Aorta (tissue), 5 donors: ENCODE measurements at regions not wholly inside any gene's neighbourhood (a gene's known extent, or its start where the extent isn't known, plus 50 kb on each side); places are given as distances from the start of the nearest gene placed in this dataset.

Experiments
- ATAC-seq: fragments of 200-7000 bp; cut with Tn5 transposase; one replicate; pipeline ENCODE4 v1.9.1; 2022; ENCODE audit warnings: moderate library complexity; ENCODE audit not compliant: low FRiP score
- DNase-seq, 2 donors: peaks; one replicate each; pipeline ENCODE4 v3.0.0-alpha.2; 2020
- H3K27ac ChIP-seq, 2 donors: one replicate each; pipeline ENCODE4 v1.5.1; 2013; ENCODE audit warnings: low read length in 2 of 2, mild to moderate bottlenecking in 2 of 2, moderate library complexity in 2 of 2, control low read depth in 1 of 2, inconsistent platforms in 1 of 2, low read depth in 1 of 2
- H3K27me3 ChIP-seq, 2 donors: one replicate each; pipeline ENCODE4 v1.6.1; 2013; ENCODE audit warnings: control low read depth in 1 of 2, low read length in 1 of 2, mild to moderate bottlenecking in 1 of 2, moderate library complexity in 1 of 2; ENCODE audit not compliant: insufficient read depth in 2 of 2, control insufficient read depth in 1 of 2
- H3K36me3 ChIP-seq, 2 donors: one replicate each; pipeline ENCODE4 v1.6.1; 2013; ENCODE audit warnings: control low read depth in 1 of 2, low read length in 1 of 2, mild to moderate bottlenecking in 1 of 2; ENCODE audit not compliant: insufficient read depth in 2 of 2, control insufficient read depth in 1 of 2
- H3K4me1 ChIP-seq, 2 donors: one replicate each; pipeline ENCODE4 v1.6.1; 2013; ENCODE audit warnings: low read length in 2 of 2, control low read depth in 1 of 2, mild to moderate bottlenecking in 1 of 2, moderate library complexity in 1 of 2; ENCODE audit not compliant: insufficient read depth in 2 of 2, control insufficient read depth in 1 of 2
- H3K4me3 ChIP-seq, 2 donors: one replicate each; pipeline ENCODE4 v1.5.1; 2013; ENCODE audit warnings: low read length in 2 of 2, control low read depth in 1 of 2, mild to moderate bottlenecking in 1 of 2
- H3K9me3 ChIP-seq: one replicate; pipeline ENCODE4 v1.6.1; 2013; ENCODE audit warnings: mild to moderate bottlenecking, low read length; ENCODE audit not compliant: control insufficient read depth
- WGBS, 2 donors: extraction: QIAGEN DNeasy Blood & Tissue Kit; methylation state at CpG; one replicate each; pipeline ENCODE4 v1.1.7; 2013; 5-methylcytosine and 5-hydroxymethylcytosine counted together
- intact Hi-C, 2 donors: fragments of 100-400 bp; cut with DNase I; formaldehyde crosslinking; loops; one replicate each; pipeline versions ENCODE4 v1.14.2 to v1.15.0; 2022
- donor health status: healthy with polysubstance abuse.
- donor health status: Bipolar disorder and iron deficiency.
- donor health status: DM: no; HTN: no; CAD: no.
- donor health status: DM: no; HTN: no; CAD: no.
- donor health status: DM: yes; HTN: yes; CAD: no.

DNA sequence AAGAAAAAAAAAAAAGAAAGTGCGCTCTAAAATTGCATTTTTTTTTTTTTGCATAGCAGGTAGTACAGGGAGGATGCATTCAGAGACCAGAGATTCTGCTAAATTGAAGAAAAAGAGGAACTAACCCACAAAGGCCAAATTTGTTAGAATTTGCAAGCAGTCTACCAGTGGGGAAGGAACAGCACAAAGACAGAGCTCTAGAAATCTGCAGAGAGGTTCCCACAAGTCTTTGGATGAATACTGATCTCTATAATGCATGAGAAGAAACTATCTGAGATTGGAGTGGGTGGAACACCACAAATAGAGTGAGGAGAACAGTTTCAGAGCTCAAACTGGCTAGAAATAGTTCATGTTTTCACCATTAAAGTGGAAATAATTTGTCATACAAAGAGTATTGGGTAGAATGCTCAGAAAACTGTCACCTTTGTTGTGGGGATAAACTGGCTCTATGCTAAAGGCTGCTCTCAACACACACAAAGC lies 79.6 kb upstream of the AHI1 start:
- H3K4me3 ChIP-seq: no peak overlapping the region
- peaks cover 0 to 1% of the 10 kb centered on the region in 2 donors for H3K27me3 ChIP-seq
- H3K9me3 ChIP-seq: no peaks in the 10 kb centered on the region
- H3K27ac ChIP-seq: no peak overlapping the region
- H3K36me3 ChIP-seq: no peaks in the 10 kb centered on the region
- DNase-seq (no peak), ATAC-seq (no peak)
- 87 to 99% methylated on average over 1 of the region's 1 CpG for WGBS, 2 donors
- intact Hi-C loops: no loop called here
- no peaks in the 10 kb centered on the region for H3K4me1 ChIP-seq

DNA sequence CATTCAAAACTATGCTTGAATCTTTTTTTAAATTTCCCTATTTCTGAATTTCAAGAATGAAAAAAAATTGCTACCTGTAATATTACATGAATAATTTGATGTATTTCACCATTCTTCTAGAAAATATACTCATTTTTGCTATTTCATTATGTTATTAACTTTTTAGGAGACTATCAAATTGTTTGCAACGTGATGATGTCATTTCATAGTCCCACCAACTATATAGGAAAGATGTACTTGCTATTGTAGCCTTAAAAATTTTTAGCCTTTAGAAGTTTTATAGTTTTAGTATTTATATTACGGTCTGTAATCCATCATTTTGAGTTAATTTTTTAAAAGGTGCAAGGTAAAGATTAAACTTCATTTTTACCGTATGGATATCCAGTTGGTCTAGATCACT lies 81.4 kb upstream of the AHI1 start:
- intact Hi-C loops: no loop called here
- Histone ChIP-seq H3K36me3 (no peaks in the 10 kb centered on the region), H3K4me3 (no peak overlapping the region), H3K4me1 (no peaks in the 10 kb centered on the region), H3K27ac (no peak overlapping the region), H3K27me3 (no peaks in the 10 kb centered on the region), H3K9me3 (no peaks in the 10 kb centered on the region)
- 83 to 88% methylated on average over 3 of the region's 3 CpGs for WGBS, 2 donors
- ATAC-seq (no peak), DNase-seq (no peak)

DNA sequence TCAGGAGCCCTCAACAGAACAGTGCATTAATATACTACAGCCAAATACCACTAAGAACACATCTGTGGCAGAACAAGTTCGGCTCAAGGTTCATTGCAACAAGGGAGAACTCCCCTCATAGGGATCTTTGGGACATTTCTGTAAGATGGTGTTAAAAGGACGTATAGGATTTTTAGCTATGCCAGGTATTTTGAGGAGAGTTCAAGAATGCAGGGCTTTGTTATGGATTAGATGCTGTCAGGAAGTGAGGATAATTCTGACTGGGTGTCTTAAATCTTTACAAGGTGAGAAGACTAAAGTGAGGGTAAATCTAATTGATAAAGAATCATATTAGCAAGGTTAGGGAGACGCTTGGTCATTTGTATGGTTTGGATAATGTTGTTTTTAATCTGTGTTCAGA lies 83.7 kb upstream of the AHI1 start:
- ATAC-seq: no peak
- Histone ChIP-seq H3K27ac (no peak overlapping the region), H3K36me3 (no peaks in the 10 kb centered on the region), H3K4me3 (no peak overlapping the region), H3K4me1 (no peaks in the 10 kb centered on the region), H3K9me3 (no peaks in the 10 kb centered on the region), H3K27me3 (no peaks in the 10 kb centered on the region)
- intact Hi-C loops: no loop called here
- WGBS, 2 donors: 90 to 91% methylated on average over 3 of the region's 3 CpGs
- no peak for DNase-seq

DNA sequence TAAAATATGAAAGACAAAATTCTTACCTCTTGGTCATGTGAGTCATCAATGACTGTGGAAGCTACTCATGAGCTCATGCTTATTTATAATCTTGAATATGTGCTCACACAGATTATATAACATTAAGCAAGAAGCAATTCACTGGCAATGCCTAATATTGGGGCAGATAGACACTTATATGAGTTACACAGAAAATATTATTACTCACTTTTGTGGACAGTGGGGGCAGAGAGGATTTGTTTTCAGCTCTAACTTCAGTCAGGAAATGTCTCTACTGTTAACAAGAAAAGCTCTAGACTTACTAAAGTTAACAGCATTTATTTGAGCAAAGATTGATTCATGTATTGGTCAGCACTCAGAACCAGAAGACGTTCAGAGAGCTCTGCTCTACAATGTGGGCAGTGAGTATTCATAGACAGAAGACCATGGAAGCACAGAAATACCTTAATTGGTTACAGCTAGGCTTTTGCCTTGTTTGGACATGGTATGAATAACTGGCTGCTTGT lies 85.8 kb upstream of the AHI1 start:
- Histone ChIP-seq H3K36me3 (no peaks in the 10 kb centered on the region), H3K27me3 (no peaks in the 10 kb centered on the region), H3K27ac (no peak overlapping the region), H3K4me1 (no peaks in the 10 kb centered on the region), H3K4me3 (no peak overlapping the region), H3K9me3 (no peaks in the 10 kb centered on the region)
- no peak for ATAC-seq
- 16 to 25% methylated on average over 1 of the region's 1 CpG for WGBS, 2 donors
- intact Hi-C loops: no loop called here
- DNase-seq: no peak

DNA sequence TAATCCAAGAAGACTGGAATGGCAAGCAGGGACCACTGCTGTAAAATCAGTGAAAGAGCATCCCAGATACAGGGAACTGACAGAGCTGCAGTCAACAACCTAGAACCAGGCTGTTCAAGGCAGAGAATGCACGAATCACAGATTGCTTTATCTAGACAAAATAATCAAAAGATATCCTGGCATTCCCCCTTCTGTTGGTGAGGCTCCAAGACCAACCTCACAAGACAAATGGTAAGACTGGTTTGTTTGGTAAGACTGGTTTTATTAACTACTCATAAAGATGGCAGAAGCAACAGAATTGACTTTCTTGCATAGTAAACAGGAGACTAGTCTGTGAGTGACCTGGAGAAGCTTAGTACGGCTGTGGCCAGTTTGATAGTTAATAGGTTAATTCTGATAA lies 88.8 kb upstream of the AHI1 start:
- H3K4me3 ChIP-seq: no peak overlapping the region
- intact Hi-C loops: no loop called here
- DNase-seq (no peak), ATAC-seq (no peak)
- H3K9me3 ChIP-seq: peaks cover 5% of the 10 kb centered on the region
- H3K4me1 ChIP-seq: no peaks in the 10 kb centered on the region
- H3K36me3 ChIP-seq: no peaks in the 10 kb centered on the region
- H3K27ac ChIP-seq: no peak overlapping the region
- no peaks in the 10 kb centered on the region for H3K27me3 ChIP-seq
- 55 to 58% methylated on average over 2 of the region's 2 CpGs for WGBS, 2 donors

DNA sequence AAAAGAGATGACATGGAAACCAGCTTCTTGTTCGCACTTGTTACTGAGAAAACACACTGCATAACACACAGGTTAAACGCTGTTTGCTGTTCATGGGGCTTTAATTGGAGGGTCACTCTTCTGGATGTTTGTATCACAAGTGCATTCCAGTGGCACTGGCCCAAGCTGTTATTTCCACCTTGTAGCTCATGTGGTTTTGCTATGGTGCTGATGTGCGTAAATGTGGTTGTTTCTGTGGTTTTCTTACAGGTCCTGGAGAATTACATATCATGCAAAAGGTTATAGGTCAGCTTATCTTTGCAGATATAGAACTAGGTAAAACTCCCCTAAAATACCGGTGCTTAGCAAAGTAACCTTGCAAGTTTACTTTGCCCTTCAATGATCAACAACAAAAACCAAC lies 89.3 kb upstream of the AHI1 start:
- no peak overlapping the region for H3K27ac ChIP-seq
- intact Hi-C loops: no loop called here
- 91 to 94% methylated on average over 4 of the region's 4 CpGs for WGBS, 2 donors
- no peak for ATAC-seq
- H3K27me3 ChIP-seq: no peaks in the 10 kb centered on the region
- H3K4me3 ChIP-seq: no peak overlapping the region
- no peak for DNase-seq
- H3K4me1 ChIP-seq: no peaks in the 10 kb centered on the region
- H3K9me3 ChIP-seq: peaks cover 5% of the 10 kb centered on the region
- H3K36me3 ChIP-seq: no peaks in the 10 kb centered on the region

DNA sequence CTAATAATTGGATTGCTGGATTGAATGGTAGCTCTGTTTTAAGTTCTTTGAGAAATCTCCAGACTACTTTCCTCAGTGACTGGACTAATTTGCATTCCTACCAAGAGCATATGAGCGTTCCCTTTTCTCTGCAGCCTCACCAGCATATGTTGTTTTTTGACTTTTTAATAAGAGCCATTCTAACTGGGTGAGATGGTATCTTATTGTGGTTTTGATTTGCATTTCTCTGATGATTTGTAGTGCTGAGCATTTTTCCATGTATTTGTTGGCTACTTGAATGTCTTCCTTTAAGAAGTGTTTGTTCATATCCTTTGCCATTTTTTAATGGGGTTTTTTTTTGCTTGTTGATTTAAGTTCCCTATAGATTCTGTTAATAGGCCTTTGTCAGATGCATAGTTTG lies 94.7 kb upstream of the AHI1 start:
- ATAC-seq (no peak), DNase-seq (no peak)
- Histone ChIP-seq H3K27ac (no peak overlapping the region), H3K4me1 (no peaks in the 10 kb centered on the region), H3K4me3 (no peak overlapping the region), H3K9me3 (peaks cover 5% of the 10 kb centered on the region), H3K36me3 (no peaks in the 10 kb centered on the region), H3K27me3 (no peaks in the 10 kb centered on the region)
- WGBS, 2 donors: 66 to 81% methylated on average over 1 of the region's 1 CpG
- intact Hi-C loops: no loop called here

DNA sequence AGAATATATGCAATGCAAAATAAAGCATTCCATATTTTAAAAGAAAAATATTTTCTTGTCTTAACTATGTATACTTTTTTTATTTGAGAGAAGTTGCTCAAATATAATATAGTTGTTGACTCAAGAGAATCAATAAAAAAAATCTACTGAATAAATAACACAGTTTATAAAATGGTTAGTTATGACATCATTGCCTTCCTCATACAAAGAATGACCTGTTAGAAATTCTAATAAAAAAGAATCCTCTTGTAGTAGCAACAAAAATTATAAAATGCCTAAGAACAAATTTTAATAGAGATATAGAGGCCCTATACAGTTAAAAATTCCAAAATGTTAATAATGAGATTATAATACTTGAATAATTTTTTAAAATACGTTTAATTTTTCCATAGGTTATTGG lies 96.5 kb upstream of the AHI1 start:
- Histone ChIP-seq H3K9me3 (peaks cover 5% of the 10 kb centered on the region), H3K4me1 (no peaks in the 10 kb centered on the region), H3K27ac (no peak overlapping the region), H3K4me3 (no peak overlapping the region), H3K36me3 (no peaks in the 10 kb centered on the region), H3K27me3 (no peaks in the 10 kb centered on the region)
- ATAC-seq (no peak), DNase-seq (no peak)
- intact Hi-C loops: no loop called here
- 94 to 100% methylated on average over 1 of the region's 1 CpG for WGBS, 2 donors

DNA sequence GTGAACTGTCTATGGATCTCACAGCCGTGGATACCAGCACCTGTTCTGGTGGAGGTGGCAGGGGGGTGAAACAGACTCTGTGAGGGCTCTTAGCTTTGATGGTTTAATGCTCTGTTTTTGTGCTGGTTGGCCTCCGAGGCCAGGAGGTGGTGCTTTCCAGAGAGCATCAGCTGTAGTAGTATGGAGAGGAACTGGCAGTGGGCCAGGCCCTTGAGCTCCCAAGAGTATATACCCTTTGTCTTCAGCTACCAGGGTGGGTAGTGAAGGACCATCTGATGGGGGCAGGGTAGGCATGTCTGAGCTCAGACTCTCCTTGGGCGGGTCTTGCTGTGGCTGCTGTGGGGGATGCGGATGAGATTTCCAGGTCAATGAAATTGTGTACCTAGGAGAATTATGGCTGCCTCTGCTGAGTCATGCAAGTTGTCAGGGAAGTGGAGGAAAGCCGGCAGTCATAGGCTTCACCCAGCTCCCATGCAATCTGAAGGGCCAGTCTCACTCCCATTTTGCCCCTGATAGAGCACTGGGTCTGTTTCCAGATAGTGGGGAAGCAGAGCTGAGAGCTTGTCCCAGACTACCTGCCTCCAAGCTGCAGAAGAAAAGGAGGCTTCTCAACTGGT lies 102.7 kb upstream of the AHI1 start:
- no peaks in the 10 kb centered on the region for H3K36me3 ChIP-seq
- intact Hi-C loops: no loop called here
- DNase-seq (peak in 1 of 2 donors; percentile 72), ATAC-seq (no peak)
- no peak overlapping the region for H3K4me3 ChIP-seq
- H3K27ac ChIP-seq: no peak overlapping the region
- H3K9me3 ChIP-seq: no peaks in the 10 kb centered on the region
- no peaks in the 10 kb centered on the region for H3K27me3 ChIP-seq
- WGBS, 2 donors: 74 to 79% methylated on average over 5 of the region's 5 CpGs
- no peaks in the 10 kb centered on the region for H3K4me1 ChIP-seq
